Osteoblast (primary cell): ENCODE measurements at regions not wholly inside any gene's neighbourhood (a gene's known extent, or its start where the extent isn't known, plus 50 kb on each side); places are given as distances from the start of the nearest gene placed in this dataset.

Experiments
- DNase-seq: peaks from one replicate; pipeline ENCODE4 v3.0.0; 2011; ENCODE audit warnings: low spot score, mixed read lengths; ENCODE audit not compliant: insufficient read length; ENCODE audit errors: missing footprints
- H2AFZ ChIP-seq: 2 replicates; pipeline ENCODE4 v1.6.0; 2011; ENCODE audit warnings: mild to moderate bottlenecking, low read length
- H3K27ac ChIP-seq: 2 replicates; pipeline ENCODE4 v1.5.1; 2011; ENCODE audit warnings: mild to moderate bottlenecking, low read depth, low read length, moderate library complexity
- H3K27me3 ChIP-seq: 2 replicates; pipeline ENCODE4 v1.6.0; 2012; ENCODE audit warnings: mild to moderate bottlenecking, control low read depth, inconsistent platforms, low read length, moderate library complexity; ENCODE audit not compliant: insufficient read depth
- H3K36me3 ChIP-seq: 2 replicates; pipeline ENCODE4 v1.5.1; 2011; ENCODE audit warnings: mild to moderate bottlenecking, low read length, control low read depth, moderate library complexity; ENCODE audit not compliant: insufficient read depth
- H3K4me1 ChIP-seq: 2 replicates; pipeline ENCODE4 v1.5.1; 2011; ENCODE audit warnings: mild to moderate bottlenecking, low read length, control low read depth, moderate library complexity; ENCODE audit not compliant: insufficient read depth
- H3K4me2 ChIP-seq: 2 replicates; pipeline ENCODE4 v1.6.0; 2011; ENCODE audit warnings: mild to moderate bottlenecking, low read length; ENCODE audit not compliant: insufficient read depth
- H3K4me3 ChIP-seq: fragments of 200-600 bp; sonication (generic); 3 replicates; pipeline ENCODE4 v1.5.1; 2012; ENCODE audit warnings: mild to moderate bottlenecking, low read length, inconsistent platforms; ENCODE audit not compliant: insufficient read depth
- H3K79me2 ChIP-seq: 2 replicates; pipeline ENCODE4 v1.6.0; 2012; ENCODE audit warnings: mild to moderate bottlenecking, low read length, control low read depth, inconsistent platforms; ENCODE audit not compliant: insufficient read depth
- H3K9me3 ChIP-seq: 2 replicates; pipeline ENCODE4 v1.5.1; 2011; ENCODE audit warnings: low read depth, low read length, control low read depth
- H4K20me1 ChIP-seq: 2 replicates; pipeline ENCODE4 v1.6.0; 2012; ENCODE audit warnings: mild to moderate bottlenecking, low read length, control low read depth; ENCODE audit not compliant: insufficient read depth
- CTCF ChIP-seq: IDR thresholded peaks from 2 replicates; pipeline ENCODE4 v1.5.1; 2011; ENCODE audit warnings: mild to moderate bottlenecking, low read depth, low read length, moderate library complexity; ENCODE audit errors: extremely low read depth

GRCh38 chr1:98048751-98049325 is 128.0 kb upstream of the DPYD start:
- Histone ChIP-seq H3K4me1 (peaks cover 26% of the 10 kb centered on the region), H2AFZ (peak overlapping the region; percentile 81), H4K20me1 (no peaks in the 10 kb centered on the region), H3K27me3 (no peaks in the 10 kb centered on the region), H3K27ac (peak overlapping the region; percentile 11), H3K79me2 (peaks cover 30% of the 10 kb centered on the region), H3K4me2 (peak overlapping the region; percentile 99), H3K4me3 (peak overlapping the region; percentile 68), H3K36me3 (no peaks in the 10 kb centered on the region), H3K9me3 (no peaks in the 10 kb centered on the region)
- TF ChIP-seq CTCF, result no peak
- peak; percentile 49 for DNase-seq

- Histone ChIP-seq H3K9me3 (no peaks in the 10 kb centered on the region), H3K27ac (no peak overlapping the region), H3K36me3 (no peaks in the 10 kb centered on the region), H3K4me2 (peak overlapping the region; percentile 99), H2AFZ (peak overlapping the region; percentile 81), H4K20me1 (no peaks in the 10 kb centered on the region), H3K4me1 (peaks cover 25% of the 10 kb centered on the region), H3K4me3 (peak overlapping the region; percentile 68), H3K27me3 (no peaks in the 10 kb centered on the region), H3K79me2 (peaks cover 36% of the 10 kb centered on the region)
- DNase-seq, result peak; percentile 93
- no peak for TF ChIP-seq CTCF
Observed at GRCh38 chr1:98048244-98048643, 127.4 kb upstream of the DPYD start.

- Histone ChIP-seq H3K79me2 (peaks cover 46% of the 10 kb centered on the region), H4K20me1 (no peaks in the 10 kb centered on the region), H3K27me3 (no peaks in the 10 kb centered on the region), H3K9me3 (no peaks in the 10 kb centered on the region), H2AFZ (no peak overlapping the region), H3K4me1 (peaks cover 19% of the 10 kb centered on the region), H3K4me3 (no peak overlapping the region), H3K27ac (no peak overlapping the region), H3K4me2 (no peak overlapping the region), H3K36me3 (no peaks in the 10 kb centered on the region)
- TF ChIP-seq CTCF, result no peak
- DNase-seq, result no peak
Observed at GRCh38 chr1:98047171-98047570, 126.3 kb upstream of the DPYD start.

- peak overlapping the region; percentile 51 for H3K27ac ChIP-seq
Observed at GRCh38 chr1:98045767-98046641, 125.2 kb upstream of the DPYD start.

More at GRCh38 chr1:98045767-98046641, 125.2 kb upstream of the DPYD start:
- peak overlapping the region; percentile 95 for H3K4me2 ChIP-seq
- H3K9me3 ChIP-seq, result no peaks in the 10 kb centered on the region
- DNase-seq, result peak; percentile 85
- no peak for TF ChIP-seq CTCF
- H3K4me1 ChIP-seq, result peaks cover 19% of the 10 kb centered on the region
- H3K36me3 ChIP-seq, result no peaks in the 10 kb centered on the region
- H2AFZ ChIP-seq, result peak overlapping the region; percentile 89
- H3K4me3 ChIP-seq, result peak overlapping the region; percentile 86
- H3K27me3 ChIP-seq, result no peaks in the 10 kb centered on the region
- no peaks in the 10 kb centered on the region for H4K20me1 ChIP-seq
- H3K79me2 ChIP-seq, result peaks cover 51% of the 10 kb centered on the region
